OCI-LY3 (cell line): ENCODE measurements at regions not wholly inside any gene's neighbourhood (a gene's known extent, or its start where the extent isn't known, plus 50 kb on each side); places are given as distances from the start of the nearest gene placed in this dataset.

ENCODE experiments used
- H2AFZ ChIP-seq: fragments of 200-600, 300-600 bp; shearing (Covaris generic); 2 replicates; pipeline ENCODE4 v1.6.0; 2014; ENCODE audit warnings: antibody characterized with exemption, low read depth, low read length
- H3K27ac ChIP-seq: fragments of 200-600, 300-600 bp; sonication (generic); 2 replicates; pipeline ENCODE4 v1.5.1; 2014; ENCODE audit warnings: mild to moderate bottlenecking, low read length, moderate library complexity, mixed read lengths
- H3K27me3 ChIP-seq: fragments of 200-600, 300-600 bp; sonication (generic); 2 replicates; pipeline ENCODE4 v1.6.1; 2014; ENCODE audit warnings: low read depth, low read length, mixed read lengths
- H3K36me3 ChIP-seq: fragments of 200-600, 300-600 bp; sonication (generic); replicated peaks from 2 replicates; pipeline ENCODE3; 2014; ENCODE audit warnings: low read depth, low read length, mixed read lengths
- H3K4me1 ChIP-seq: fragments of 300-600, 200-600 bp; sonication (generic); 2 replicates; pipeline ENCODE4 v1.6.1; 2014; ENCODE audit warnings: low read length, mixed read lengths
- H3K4me2 ChIP-seq: fragments of 200-600, 300-600 bp; sonication (generic); 2 replicates; pipeline ENCODE4 v1.6.1; 2014; ENCODE audit warnings: low read length, mixed read lengths
- H3K4me3 ChIP-seq: fragments of 300-600, 200-600 bp; sonication (generic); 2 replicates; pipeline ENCODE4 v1.5.1; 2014; ENCODE audit warnings: antibody characterized with exemption, mild to moderate bottlenecking, low read length, moderate library complexity
- H3K79me2 ChIP-seq: fragments of 300-600, 200-600 bp; shearing (Covaris generic); 2 replicates; pipeline ENCODE4 v1.6.1; 2014; ENCODE audit warnings: mild to moderate bottlenecking, low read length, mixed read lengths
- H3K9ac ChIP-seq: fragments of 300-600, 200-600 bp; shearing (Covaris generic); 2 replicates; pipeline ENCODE4 v1.6.0; 2014; ENCODE audit warnings: mild to moderate bottlenecking, low read length, moderate library complexity
- H3K9me3 ChIP-seq: fragments of 200-600, 300-600 bp; shearing (Covaris generic); 2 replicates; pipeline ENCODE4 v1.6.1; 2014; ENCODE audit warnings: low read length, mixed read lengths; ENCODE audit not compliant: insufficient read depth
- H4K20me1 ChIP-seq: fragments of 200-600, 300-600 bp; sonication (generic); 2 replicates; pipeline ENCODE4 v1.6.1; 2016; ENCODE audit warnings: low read length, mixed read lengths; ENCODE audit not compliant: insufficient read depth
- CTCF ChIP-seq: fragments of 200-600, 300-600 bp; sonication (generic); IDR thresholded peaks from 2 replicates; pipeline ENCODE4 v1.5.1; 2014; ENCODE audit warnings: antibody characterized with exemption, low read length, low read depth
- EZH2phosphoT487 ChIP-seq: fragments of 200-600 bp; shearing (Covaris generic); IDR thresholded peaks from 2 replicates; pipeline ENCODE4 v1.6.1; 2018; ENCODE audit warnings: antibody characterized with exemption, mixed run types, low read depth

GRCh38 chr22:48715511-48715910 is 1112.2 kb downstream of the BRD1 start:
- H3K27me3 ChIP-seq = no peaks in the 10 kb centered on the region
- H3K79me2 ChIP-seq = no peaks in the 10 kb centered on the region
- no peak overlapping the region for H3K9ac ChIP-seq
- no peak overlapping the region for H3K4me3 ChIP-seq
- no peak overlapping the region for H2AFZ ChIP-seq
- H4K20me1 ChIP-seq = no peaks in the 10 kb centered on the region
- no peaks in the 10 kb centered on the region for H3K9me3 ChIP-seq
- no peaks in the 10 kb centered on the region for H3K36me3 ChIP-seq
- no peaks in the 10 kb centered on the region for H3K4me1 ChIP-seq
- H3K4me2 ChIP-seq = no peak overlapping the region
- TF ChIP-seq EZH2phosphoT487 (no peak), CTCF (no peak)
- no peak overlapping the region for H3K27ac ChIP-seq

- TF ChIP-seq CTCF = no peak
- no peak for TF ChIP-seq EZH2phosphoT487
- Histone ChIP-seq H3K9me3 (no peaks in the 10 kb centered on the region), H3K27ac (no peak overlapping the region), H3K27me3 (no peaks in the 10 kb centered on the region), H3K4me1 (no peaks in the 10 kb centered on the region), H3K4me3 (no peak overlapping the region), H3K4me2 (no peak overlapping the region), H2AFZ (no peak overlapping the region), H3K9ac (no peak overlapping the region), H3K36me3 (no peaks in the 10 kb centered on the region), H4K20me1 (no peaks in the 10 kb centered on the region), H3K79me2 (no peaks in the 10 kb centered on the region)
These were observed 1113.4 kb downstream of the BRD1 start for GRCh38 chr22:48714231-48714630.

GRCh38 chr22:48713272-48714205 is 1114.1 kb downstream of the BRD1 start:
- Histone ChIP-seq H2AFZ (no peak overlapping the region), H3K4me2 (no peak overlapping the region), H3K4me1 (no peaks in the 10 kb centered on the region), H3K9me3 (no peaks in the 10 kb centered on the region), H3K79me2 (no peaks in the 10 kb centered on the region), H3K27me3 (no peaks in the 10 kb centered on the region), H4K20me1 (no peaks in the 10 kb centered on the region), H3K4me3 (no peak overlapping the region), H3K9ac (no peak overlapping the region), H3K36me3 (no peaks in the 10 kb centered on the region), H3K27ac (no peak overlapping the region)
- TF ChIP-seq EZH2phosphoT487 = no peak
- no peak for TF ChIP-seq CTCF

- no peaks in the 10 kb centered on the region for H3K79me2 ChIP-seq
- H3K9ac ChIP-seq = no peak overlapping the region
- H3K4me3 ChIP-seq = no peak overlapping the region
- H2AFZ ChIP-seq = no peak overlapping the region
- H4K20me1 ChIP-seq = no peaks in the 10 kb centered on the region
- no peak overlapping the region for H3K27ac ChIP-seq
- H3K9me3 ChIP-seq = no peaks in the 10 kb centered on the region
- H3K27me3 ChIP-seq = no peaks in the 10 kb centered on the region
- no peaks in the 10 kb centered on the region for H3K36me3 ChIP-seq
- H3K4me1 ChIP-seq = no peaks in the 10 kb centered on the region
- H3K4me2 ChIP-seq = no peak overlapping the region
- no peak for TF ChIP-seq EZH2phosphoT487
- no peak for TF ChIP-seq CTCF
These were observed 1115.0 kb downstream of the BRD1 start for GRCh38 chr22:48712558-48713271.
